ENCODE measurements at regions not wholly inside any gene's neighbourhood (a gene's known extent, or its start where the extent isn't known, plus 50 kb on each side); places are given as distances from the start of the nearest gene placed in this dataset.

- TF ChIP-seq, protein P1, sequence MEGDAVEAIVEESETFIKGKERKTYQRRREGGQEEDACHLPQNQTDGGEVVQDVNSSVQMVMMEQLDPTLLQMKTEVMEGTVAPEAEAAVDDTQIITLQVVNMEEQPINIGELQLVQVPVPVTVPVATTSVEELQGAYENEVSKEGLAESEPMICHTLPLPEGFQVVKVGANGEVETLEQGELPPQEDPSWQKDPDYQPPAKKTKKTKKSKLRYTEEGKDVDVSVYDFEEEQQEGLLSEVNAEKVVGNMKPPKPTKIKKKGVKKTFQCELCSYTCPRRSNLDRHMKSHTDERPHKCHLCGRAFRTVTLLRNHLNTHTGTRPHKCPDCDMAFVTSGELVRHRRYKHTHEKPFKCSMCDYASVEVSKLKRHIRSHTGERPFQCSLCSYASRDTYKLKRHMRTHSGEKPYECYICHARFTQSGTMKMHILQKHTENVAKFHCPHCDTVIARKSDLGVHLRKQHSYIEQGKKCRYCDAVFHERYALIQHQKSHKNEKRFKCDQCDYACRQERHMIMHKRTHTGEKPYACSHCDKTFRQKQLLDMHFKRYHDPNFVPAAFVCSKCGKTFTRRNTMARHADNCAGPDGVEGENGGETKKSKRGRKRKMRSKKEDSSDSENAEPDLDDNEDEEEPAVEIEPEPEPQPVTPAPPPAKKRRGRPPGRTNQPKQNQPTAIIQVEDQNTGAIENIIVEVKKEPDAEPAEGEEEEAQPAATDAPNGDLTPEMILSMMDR (IDR thresholded peaks at IDR 0.05): no peak
- TF ChIP-seq POLR2A (IDR thresholded peaks at IDR 0.05): no peak
Observed at GRCh38 chr5:125197321-125197720, 450.9 kb upstream of the ZNF608 start.
